HG02642 (cell line): ENCODE measurements at regions not wholly inside any gene's neighbourhood (a gene's known extent, or its start where the extent isn't known, plus 50 kb on each side); places are given as distances from the start of the nearest gene placed in this dataset.
A peak's percentile ranks its signal among the peaks of the same experiment; 100 is the strongest.

Experiments used
- ATAC-seq: cut with Tn5 transposase; IDR thresholded peaks from one replicate; pipeline ENCODE4 v1.9.1; 2021; ENCODE audit warnings: mild to moderate bottlenecking; ENCODE audit not compliant: unreplicated experiment, poor library complexity

GRCh38 chr4:138034871-138035270 lies 207.3 kb downstream of the SLC7A11 start:
- ATAC-seq, result no peak

DNA sequence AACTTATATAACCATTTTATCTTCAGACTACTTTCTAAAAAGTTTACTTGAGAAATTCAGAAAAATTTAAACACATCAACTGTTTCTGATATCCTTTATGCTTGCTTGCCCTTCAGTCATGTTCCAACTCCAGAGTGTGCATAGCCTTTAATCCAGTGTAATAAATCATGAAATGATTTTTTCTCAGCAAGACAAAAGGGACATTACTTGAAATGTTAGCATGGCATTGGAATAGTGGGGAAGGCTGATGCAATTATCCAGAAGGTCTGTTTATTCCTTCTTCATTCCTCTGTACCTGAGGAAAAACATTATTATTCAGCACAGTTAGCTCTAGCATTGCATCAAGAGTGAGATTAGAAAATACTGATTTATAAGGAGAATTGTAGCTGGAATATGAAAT lies 209.9 kb downstream of the SLC7A11 start:
- no peak for ATAC-seq

DNA sequence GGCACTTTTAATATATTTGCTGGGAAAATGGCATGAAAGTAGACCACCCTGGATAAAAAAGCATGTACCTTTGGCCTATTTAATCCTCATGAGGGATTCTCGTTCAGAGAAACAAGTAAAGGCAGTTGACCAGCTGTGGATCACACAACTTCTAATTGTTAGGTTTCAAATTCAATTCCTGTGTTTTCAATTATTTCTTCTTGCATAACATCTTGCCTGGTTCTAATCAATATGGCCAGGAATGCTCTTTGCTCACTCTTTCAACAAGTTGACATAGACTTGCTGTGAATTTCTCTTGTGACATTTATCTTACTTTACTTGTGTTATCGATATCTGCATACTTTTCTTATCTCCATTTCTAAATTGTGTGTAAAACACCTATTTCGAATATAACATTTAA lies 211.8 kb downstream of the SLC7A11 start:
- ATAC-seq, result no peak

DNA sequence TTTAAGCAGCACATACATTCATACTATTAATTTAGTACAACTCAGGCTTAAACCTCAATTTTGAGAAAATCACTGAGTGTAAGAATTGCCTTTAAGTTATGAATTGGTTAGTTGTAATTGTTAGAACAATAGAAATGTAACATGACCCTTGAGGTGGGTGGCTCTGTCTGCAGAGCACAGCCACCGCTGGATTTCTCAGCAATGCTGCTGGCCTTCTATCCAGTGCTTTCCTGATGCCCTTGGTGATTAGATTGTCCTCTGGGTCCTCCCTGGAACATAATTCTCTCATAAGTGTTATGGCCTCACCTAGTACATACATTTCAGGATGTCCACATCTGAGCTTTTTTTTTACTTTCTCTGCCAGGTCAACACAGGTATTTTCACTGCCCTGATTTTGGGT lies 213.2 kb downstream of the SLC7A11 start:
- ATAC-seq, result no peak

GRCh38 chr4:138021139-138021830 lies 220.9 kb downstream of the SLC7A11 start:
- ATAC-seq, result no peak

DNA sequence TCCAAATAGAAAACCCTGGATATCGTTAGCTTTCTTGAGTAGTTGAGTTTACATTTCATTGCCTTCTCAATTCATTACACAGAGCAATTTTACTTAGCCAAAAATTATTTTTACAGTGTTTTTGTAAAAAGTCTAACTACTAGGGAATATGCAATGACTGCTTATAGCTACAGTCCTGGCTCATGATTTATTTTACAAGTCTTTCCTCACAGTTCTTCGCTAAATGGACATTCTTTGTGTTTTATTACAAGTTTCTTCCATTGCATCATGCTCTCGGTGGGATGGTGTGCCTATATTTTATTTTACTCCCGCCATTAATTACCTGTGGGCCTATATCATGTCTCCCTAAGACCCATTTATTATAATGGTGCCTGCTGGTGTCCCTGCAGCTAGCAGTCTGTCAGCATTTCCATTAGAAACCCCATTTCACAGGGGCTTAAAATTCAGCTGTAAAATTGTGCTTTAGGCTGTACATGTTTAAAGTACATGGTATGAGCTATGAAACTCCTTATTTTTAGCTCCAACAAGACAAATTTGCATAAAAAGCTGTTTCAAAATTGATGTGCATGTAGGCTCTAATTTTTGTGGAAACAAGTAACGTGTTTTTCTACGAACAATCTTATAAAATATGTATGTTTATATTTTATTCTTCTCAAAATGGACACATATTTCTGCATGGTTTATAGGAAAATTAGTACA lies 227.4 kb downstream of the SLC7A11 start:
- no peak for ATAC-seq

DNA sequence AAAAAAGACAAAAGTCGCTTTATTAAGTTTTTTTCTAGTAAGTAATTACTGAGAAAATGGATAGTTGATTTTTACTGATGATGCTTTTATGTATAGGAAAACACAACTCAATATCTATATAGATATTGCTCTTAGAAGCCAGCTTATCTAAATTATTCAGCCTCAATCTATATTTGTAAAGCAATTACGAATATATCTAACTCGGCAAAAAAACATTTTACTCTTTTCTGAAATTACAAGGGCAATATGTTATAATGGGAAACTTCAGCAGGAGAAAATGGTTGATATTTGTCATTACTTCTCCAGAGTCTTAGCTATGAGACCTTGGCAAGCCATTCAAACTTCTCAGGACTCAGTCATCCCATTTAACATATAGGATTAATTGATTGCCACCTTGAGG lies 228.5 kb downstream of the SLC7A11 start:
- ATAC-seq, result no peak

DNA sequence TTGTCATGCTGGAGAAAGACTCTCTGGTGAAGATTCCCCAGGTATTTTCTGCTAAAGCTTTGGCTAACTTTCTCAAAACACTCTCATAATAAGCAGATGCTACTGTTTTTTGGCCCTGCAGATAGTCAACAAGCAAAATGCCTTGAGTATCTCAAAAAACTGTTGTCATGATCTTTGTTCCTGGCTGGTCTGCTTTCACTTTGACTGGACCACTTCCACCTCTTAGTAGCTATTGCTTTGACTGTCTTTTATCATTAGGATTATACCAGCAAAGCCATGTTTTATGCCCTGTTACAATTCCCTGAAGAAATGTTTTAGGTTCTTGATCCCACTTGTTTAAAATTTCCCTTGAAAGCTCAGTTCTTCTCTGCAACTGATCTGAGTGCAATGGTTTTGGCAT lies 231.5 kb downstream of the SLC7A11 start:
- ATAC-seq, result no peak

- no peak for ATAC-seq
Measured at GRCh38 chr4:138007572-138007971, 234.6 kb downstream of the SLC7A11 start.

GRCh38 chr4:138005486-138005885 lies 236.7 kb downstream of the SLC7A11 start:
- ATAC-seq, result no peak

DNA sequence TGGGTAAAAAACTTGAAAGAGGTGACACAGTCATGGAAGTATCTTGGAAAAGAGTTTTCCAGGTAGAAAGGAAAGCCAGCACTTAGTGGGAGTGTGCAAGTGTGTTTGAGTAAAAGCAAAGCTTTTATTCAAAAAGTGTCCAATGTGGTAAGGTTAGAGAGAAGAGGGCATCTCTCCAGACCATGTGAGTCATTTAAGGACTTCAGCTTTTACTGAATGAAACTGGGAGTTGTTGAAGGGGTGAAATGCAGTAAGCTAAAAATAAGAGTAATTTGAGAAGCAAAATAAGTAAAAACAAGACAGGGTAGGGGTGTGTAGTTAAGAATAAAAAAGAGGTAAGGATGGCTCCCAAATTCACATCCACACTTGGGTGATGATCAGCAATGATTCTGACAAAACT lies 238.9 kb downstream of the SLC7A11 start:
- peak; percentile 98 for ATAC-seq

DNA sequence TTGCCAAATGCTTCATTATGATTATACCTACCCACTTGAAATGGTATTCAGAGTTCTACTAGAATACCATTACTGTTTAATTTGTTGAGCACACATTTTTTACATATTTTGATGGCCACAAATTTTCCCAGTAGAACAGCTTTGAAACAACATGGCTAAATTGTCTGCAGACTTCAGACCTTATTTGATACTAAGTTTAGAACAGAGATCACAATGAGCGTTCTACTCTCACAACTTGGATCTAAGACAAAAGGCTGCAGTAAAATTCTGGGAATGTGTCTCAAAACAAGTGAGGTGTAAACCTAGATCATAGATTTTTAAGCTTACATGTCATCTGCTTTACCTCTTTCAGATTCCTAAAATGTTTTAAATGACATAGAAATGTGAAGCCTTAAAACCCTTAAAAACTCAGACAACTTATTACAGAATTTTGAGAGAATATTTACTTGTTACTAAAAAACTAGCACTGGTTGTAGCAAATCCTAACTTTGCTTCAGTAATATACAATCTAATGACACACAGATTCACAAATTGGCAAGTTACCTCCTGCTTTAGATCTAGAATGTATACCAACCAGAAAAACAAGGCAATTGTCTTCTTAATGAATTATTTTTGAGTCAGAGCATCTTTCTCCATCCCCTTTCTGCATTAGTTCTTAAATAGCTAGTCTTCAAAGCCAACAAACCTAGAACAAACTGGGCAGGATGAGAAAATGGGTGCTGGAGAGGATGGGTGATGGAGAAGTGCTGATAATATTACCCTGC lies 243.3 kb downstream of the SLC7A11 start:
- no peak for ATAC-seq

GRCh38 chr4:137997496-137997895 lies 244.7 kb downstream of the SLC7A11 start:
- no peak for ATAC-seq

- no peak for ATAC-seq
Measured at GRCh38 chr4:137994853-137995252, 247.3 kb downstream of the SLC7A11 start.

GRCh38 chr4:137993232-137993631 lies 248.9 kb downstream of the SLC7A11 start:
- ATAC-seq, result no peak

GRCh38 chr4:137981277-137981676 lies 260.9 kb downstream of the SLC7A11 start:
- ATAC-seq, result no peak

DNA sequence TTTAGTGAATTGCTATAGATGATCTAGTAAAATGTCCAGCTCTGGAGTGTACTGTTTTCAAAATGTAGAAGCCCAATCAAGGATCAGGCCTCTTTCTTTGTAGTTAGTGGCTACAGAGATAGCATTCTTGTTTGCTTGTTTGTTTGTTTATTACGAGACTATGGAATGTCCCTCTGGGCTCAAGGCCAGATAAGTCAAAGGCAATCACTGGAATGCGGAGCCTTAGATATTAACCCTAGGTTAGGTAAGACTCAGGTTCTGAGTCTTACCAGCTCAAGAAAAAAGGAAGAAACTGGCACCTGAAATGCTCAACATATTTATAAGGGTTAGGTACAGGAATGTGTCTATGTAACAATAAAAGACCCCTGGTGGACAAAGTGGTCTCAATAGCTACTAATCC lies 261.5 kb downstream of the SLC7A11 start:
- ATAC-seq, result no peak

DNA sequence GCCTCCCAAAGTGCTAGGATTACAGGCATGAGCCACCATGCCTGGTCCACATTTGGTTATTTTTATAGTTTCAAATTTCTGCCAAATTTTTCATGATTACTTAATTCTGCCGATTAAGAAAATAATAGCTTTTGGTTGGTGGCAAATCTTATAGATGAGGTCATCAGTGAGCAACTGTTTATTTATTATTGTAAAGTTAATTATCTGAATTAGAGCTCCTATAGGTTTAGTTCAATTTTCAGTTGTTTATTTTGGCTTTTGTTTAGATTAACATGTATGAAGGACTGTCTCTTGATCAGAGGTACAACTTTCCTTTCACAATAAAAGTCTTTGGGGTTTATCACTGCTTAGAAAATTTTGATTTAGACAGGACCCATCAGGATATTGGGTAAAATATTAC lies 262.2 kb downstream of the SLC7A11 start:
- no peak for ATAC-seq

DNA sequence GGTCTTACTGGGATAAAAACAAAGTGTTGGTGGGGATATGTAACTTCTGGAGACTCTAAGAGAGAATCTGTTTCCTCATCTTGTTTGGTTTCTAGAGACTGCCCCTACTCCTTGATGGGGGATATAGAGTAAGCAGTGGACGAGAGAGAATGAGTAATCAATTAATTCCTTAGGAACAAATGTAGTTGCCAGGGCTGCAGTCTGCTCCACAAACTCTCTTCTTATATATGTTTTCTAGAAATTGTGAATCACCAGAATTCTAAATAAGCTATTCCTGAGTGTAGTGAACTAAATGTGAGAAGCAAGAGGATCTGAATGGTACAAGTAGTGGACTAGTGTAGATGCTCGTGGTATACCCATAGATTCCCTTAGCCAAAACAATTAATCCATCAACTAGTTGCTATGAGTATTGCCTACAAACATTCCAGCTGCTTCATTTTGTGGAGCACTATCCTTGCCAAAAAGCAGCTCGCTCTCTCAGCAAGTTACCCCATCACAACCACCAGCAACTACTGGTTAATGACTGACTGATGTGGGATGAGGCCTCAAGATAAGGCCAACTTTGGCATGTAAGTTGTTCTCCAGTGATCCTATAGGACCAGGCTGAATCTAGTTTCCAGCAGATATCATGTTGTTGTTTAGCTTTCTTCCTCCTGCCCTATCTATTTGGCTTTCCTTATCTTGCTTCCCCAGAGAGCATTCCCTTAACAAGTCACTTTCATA lies 273.0 kb downstream of the SLC7A11 start:
- no peak for ATAC-seq

GRCh38 chr4:137967480-137968190 lies 274.5 kb downstream of the SLC7A11 start:
- ATAC-seq, result no peak
